ENCODE measurements at regions not wholly inside any gene's neighbourhood (a gene's known extent, or its start where the extent isn't known, plus 50 kb on each side); places are given as distances from the start of the nearest gene placed in this dataset.
A peak's percentile ranks its signal among the peaks of the same experiment; 100 is the strongest.
"Not testable (repeated sequence)": the region's sequence is repeated elsewhere in the genome, so short reads cannot be mapped to it uniquely, and the experiment has no call there.

DNA sequence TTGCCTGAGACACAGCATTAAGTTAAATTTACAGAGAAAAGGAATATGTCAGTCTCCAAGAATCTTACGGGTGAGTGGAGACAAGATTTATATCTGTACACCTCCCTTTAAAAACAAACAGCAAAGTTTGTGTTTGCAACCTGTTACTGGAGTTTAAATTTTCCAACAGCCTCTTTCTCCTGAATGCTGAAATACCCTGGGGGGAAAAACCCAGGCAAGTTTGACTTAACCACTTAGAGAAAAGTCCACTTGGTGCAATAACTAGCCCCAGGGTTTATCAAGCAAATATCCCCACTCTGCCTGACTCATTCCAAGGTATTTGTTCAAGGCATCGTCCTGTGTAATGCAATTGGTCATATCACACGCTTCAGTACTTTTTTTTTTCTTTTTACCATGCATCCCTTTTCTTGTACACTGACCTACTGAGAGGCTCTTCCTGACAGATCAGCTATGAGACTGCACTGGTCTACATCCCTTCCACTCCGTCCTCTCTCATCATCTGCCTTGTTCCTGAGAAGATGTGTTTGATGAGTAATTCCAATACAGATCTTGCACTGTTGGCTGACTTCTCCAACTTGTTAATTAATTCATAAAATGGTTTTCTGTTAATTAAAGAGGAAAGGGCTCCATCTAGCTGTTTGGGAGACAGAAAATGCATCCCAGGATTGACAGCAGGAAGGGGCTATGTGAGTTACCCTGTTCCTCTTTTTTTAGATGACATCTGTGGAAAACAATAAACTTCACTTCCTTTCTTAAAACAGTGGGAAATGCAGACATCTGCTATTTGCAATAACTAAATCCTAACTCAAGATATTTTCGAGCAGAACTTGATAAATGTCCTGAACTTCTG lies 212.5 kb upstream of the IRS2 start:
- WGBS (ENCODE audit: insufficient coverage): 60% methylated on average over 1 of the region's 5 CpGs
- peak; percentile 65 for DNase-seq
- no peaks in the 10 kb centered on the region for H3K36me3 ChIP-seq (ENCODE audit: control insufficient read depth, insufficient read depth, low read length)

DNA sequence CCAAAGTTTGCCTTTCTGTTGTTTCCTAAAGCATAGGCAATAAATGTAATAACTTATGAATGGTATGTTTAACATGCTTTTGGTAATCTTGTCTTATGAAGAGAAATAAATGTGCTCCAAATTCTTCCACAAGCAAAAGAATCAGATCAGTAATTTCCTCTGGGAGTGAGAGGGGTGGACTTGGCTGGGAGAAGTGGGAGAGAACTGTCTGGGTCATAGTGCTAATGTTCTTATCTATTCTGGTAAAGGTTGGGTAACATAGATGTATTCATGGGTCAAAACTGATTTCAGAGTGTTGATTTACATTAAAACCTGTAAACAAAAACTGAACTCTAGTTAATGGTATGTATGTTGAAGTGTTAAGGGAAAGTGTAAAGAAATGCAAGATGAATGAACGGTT lies 211.7 kb upstream of the IRS2 start:
- no peaks in the 10 kb centered on the region for H3K27me3 ChIP-seq (ENCODE audit: control insufficient read depth, insufficient read depth, low read length)
- H3K4me3 ChIP-seq (ENCODE audit: low read length): no peak overlapping the region
- DNase-seq: no peak
- no peak overlapping the region for H3K27ac ChIP-seq (ENCODE audit: low read length)
- no CpG with 5 or more reads among the region's 1 CpG for WGBS (ENCODE audit: insufficient coverage)
- H3K36me3 ChIP-seq (ENCODE audit: control insufficient read depth, insufficient read depth, low read length): no peaks in the 10 kb centered on the region
- no peaks in the 10 kb centered on the region for H3K9me3 ChIP-seq (replicated peaks; ENCODE audit: control insufficient read depth, low read depth, low read length)
- peaks cover 7% of the 10 kb centered on the region for H3K4me1 ChIP-seq (ENCODE audit: control insufficient read depth, insufficient read depth, low read length)

More for the DNA sequence above, 212.5 kb upstream of the IRS2 start:
- Histone ChIP-seq H3K4me1 (ENCODE audit: control insufficient read depth, insufficient read depth, low read length) (peaks cover 7% of the 10 kb centered on the region), H3K27ac (ENCODE audit: low read length) (no peak overlapping the region), H3K9me3 (replicated peaks; ENCODE audit: control insufficient read depth, low read depth, low read length) (no peaks in the 10 kb centered on the region), H3K27me3 (ENCODE audit: control insufficient read depth, insufficient read depth, low read length) (no peaks in the 10 kb centered on the region), H3K4me3 (ENCODE audit: low read length) (no peak overlapping the region)

DNA sequence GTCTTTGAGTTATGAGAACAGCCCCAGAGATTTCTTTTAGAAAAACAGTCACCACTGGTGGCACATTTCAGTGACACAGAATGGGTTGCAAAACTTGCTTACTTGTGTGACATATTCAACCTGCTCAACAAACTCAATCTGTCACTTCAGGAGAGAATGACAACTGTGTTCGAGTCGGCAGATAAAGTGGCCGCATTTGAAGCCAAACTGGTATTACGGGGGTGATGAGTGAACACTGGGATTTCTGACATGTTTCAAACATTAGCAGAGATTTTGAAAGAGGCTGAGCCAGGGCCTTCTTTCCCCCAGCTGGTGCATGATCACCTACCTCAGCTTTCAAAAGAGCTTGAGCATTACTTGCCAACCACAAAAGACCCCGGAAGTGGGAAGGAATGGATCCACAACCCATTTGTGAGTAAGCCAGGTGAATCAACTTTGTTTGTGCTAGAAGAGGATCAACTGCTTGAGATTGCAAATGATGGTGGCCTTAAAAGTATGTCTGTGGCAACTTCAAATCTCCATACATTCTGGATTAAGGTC lies 210.7 kb upstream of the IRS2 start:
- H3K27ac ChIP-seq (ENCODE audit: low read length); H3K36me3 ChIP-seq (ENCODE audit: control insufficient read depth, insufficient read depth, low read length); H3K4me1 ChIP-seq (ENCODE audit: control insufficient read depth, insufficient read depth, low read length); H3K4me3 ChIP-seq (ENCODE audit: low read length); H3K27me3 ChIP-seq (ENCODE audit: control insufficient read depth, insufficient read depth, low read length); H3K9me3 ChIP-seq (replicated peaks; ENCODE audit: control insufficient read depth, low read depth, low read length); DNase-seq: not testable (repeated sequence)
- WGBS (ENCODE audit: insufficient coverage): 80% methylated on average over 3 of the region's 5 CpGs

DNA sequence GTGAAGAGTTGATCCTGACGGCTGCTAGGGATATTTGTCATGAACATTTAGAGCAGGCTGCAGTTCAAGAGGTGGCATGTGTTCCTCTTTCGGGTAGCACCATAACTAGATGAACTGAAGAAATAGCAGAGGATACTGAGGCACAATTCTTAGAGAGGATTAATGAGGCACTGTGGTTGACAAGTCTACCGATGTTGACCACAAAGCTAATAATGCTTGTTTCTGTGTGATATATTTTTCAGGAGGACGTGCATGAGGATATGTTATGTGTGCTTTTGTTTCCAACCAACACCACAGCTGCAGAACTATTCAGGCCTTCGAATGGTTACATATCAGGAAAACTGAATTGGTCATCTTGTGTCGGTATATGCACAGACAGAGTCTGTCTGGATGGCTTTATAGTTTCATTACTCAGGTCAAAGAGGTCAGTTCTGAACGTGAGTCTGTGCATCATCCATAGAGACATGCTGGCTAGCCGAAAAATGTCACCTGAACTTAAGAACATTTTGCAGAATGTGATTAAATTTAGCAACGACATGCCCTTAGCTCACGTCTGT lies 210.1 kb upstream of the IRS2 start:
- no peak for DNase-seq
- 85% methylated on average over 5 of the region's 10 CpGs for WGBS (ENCODE audit: insufficient coverage)
- Histone ChIP-seq H3K4me1 (ENCODE audit: control insufficient read depth, insufficient read depth, low read length) (peaks cover 7% of the 10 kb centered on the region), H3K36me3 (ENCODE audit: control insufficient read depth, insufficient read depth, low read length) (no peaks in the 10 kb centered on the region), H3K9me3 (replicated peaks; ENCODE audit: control insufficient read depth, low read depth, low read length) (no peaks in the 10 kb centered on the region), H3K4me3 (ENCODE audit: low read length) (no peak overlapping the region), H3K27ac (ENCODE audit: low read length) (no peak overlapping the region), H3K27me3 (ENCODE audit: control insufficient read depth, insufficient read depth, low read length) (no peaks in the 10 kb centered on the region)

DNA sequence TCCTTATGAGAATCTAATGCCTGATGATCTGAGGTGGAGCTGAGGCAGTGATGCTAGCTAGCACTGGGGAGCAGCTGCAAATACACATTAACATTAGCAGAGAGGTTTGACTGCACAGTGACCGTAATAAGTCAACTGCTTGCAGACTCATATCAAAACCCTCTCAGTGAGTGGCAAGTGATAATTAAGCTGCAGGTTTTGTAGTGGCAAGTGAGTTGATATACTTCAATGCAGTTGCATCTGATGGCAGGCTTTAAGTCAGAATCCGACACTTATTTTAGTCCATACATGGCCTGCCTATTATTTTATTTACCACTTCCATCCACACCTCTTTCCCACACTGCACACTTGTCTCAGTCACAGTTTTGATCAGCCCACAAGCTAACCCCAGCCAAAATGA lies 209.2 kb upstream of the IRS2 start:
- Histone ChIP-seq H3K9me3 (replicated peaks; ENCODE audit: control insufficient read depth, low read depth, low read length) (no peaks in the 10 kb centered on the region), H3K27ac (ENCODE audit: low read length) (no peak overlapping the region), H3K4me1 (ENCODE audit: control insufficient read depth, insufficient read depth, low read length) (peaks cover 7% of the 10 kb centered on the region), H3K36me3 (ENCODE audit: control insufficient read depth, insufficient read depth, low read length) (no peaks in the 10 kb centered on the region), H3K27me3 (ENCODE audit: control insufficient read depth, insufficient read depth, low read length) (no peaks in the 10 kb centered on the region), H3K4me3 (ENCODE audit: low read length) (no peak overlapping the region)
- no peak for DNase-seq
- WGBS (ENCODE audit: insufficient coverage): 75% methylated on average over 1 of the region's 2 CpGs

DNA sequence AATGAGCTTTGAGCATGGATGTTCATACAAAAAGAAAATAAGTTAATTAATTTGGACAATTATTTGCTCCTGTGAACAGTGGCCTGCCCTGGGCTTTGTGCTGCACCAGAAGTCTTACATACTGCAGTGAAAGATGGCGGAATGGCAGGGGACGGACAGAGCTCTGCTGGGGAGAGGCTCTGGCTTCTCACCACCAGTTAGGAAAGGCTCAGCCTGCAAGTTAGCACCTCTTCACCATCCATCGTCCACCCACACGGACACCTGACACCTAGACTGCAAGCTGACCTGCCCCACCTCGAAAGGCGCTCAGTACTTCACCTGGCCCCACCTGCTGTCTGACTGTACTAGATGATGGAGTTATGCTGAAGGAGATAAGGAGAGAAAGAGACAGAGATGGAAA lies 203.9 kb upstream of the IRS2 start:
- Histone ChIP-seq H3K27ac (ENCODE audit: low read length) (no peak overlapping the region), H3K4me1 (ENCODE audit: control insufficient read depth, insufficient read depth, low read length) (no peaks in the 10 kb centered on the region), H3K4me3 (ENCODE audit: low read length) (no peak overlapping the region), H3K36me3 (ENCODE audit: control insufficient read depth, insufficient read depth, low read length) (no peaks in the 10 kb centered on the region), H3K9me3 (replicated peaks; ENCODE audit: control insufficient read depth, low read depth, low read length) (no peaks in the 10 kb centered on the region), H3K27me3 (ENCODE audit: control insufficient read depth, insufficient read depth, low read length) (peaks cover 2% of the 10 kb centered on the region)
- no peak for DNase-seq
- 96% methylated on average over 4 of the region's 6 CpGs for WGBS (ENCODE audit: insufficient coverage)

DNA sequence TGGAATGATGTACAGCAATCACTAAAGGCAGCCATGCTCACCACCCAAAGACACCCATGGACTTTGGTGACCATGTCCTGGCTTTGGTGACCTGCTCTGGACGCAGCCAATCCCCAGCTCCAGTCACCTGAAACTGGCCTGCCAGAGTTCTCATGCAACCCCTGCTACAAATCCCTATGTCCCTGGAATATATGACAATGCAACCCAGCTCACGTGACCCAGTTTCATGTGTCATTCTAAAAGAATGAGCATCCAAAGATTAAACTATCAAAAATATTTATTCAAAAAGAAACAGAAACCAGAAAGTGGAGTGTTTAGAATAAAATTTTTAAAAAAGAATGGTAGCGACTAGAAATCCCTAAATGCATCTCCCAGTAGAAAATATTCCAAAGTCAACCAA lies 203.3 kb upstream of the IRS2 start:
- DNase-seq: no peak
- 93% methylated on average over 1 of the region's 3 CpGs for WGBS (ENCODE audit: insufficient coverage)
- Histone ChIP-seq H3K9me3 (replicated peaks; ENCODE audit: control insufficient read depth, low read depth, low read length) (no peaks in the 10 kb centered on the region), H3K4me3 (ENCODE audit: low read length) (no peak overlapping the region), H3K36me3 (ENCODE audit: control insufficient read depth, insufficient read depth, low read length) (no peaks in the 10 kb centered on the region), H3K27ac (ENCODE audit: low read length) (no peak overlapping the region), H3K27me3 (ENCODE audit: control insufficient read depth, insufficient read depth, low read length) (peaks cover 2% of the 10 kb centered on the region), H3K4me1 (ENCODE audit: control insufficient read depth, insufficient read depth, low read length) (no peaks in the 10 kb centered on the region)

DNA sequence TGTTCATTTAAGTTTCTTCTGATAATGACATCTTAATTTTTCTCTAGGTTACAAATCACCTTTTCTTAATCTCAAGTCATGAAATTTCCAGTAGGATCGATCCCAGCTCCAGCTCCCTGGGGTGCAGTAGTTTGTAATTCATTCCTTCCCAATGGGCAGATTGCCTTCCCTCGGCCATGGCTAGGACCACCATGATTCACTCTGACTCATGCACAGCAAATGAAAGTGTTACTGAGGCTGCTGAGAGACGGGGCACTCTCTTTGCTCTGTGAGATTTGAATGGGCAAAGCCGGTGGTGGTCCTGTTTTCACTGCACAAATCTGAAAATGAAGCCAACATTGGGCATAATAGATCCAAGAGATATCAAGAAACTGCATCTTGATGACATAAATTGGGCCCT lies 202.8 kb upstream of the IRS2 start:
- no peak overlapping the region for H3K4me3 ChIP-seq (ENCODE audit: low read length)
- DNase-seq: no peak
- 76% methylated on average over 2 of the region's 4 CpGs for WGBS (ENCODE audit: insufficient coverage)

DNA sequence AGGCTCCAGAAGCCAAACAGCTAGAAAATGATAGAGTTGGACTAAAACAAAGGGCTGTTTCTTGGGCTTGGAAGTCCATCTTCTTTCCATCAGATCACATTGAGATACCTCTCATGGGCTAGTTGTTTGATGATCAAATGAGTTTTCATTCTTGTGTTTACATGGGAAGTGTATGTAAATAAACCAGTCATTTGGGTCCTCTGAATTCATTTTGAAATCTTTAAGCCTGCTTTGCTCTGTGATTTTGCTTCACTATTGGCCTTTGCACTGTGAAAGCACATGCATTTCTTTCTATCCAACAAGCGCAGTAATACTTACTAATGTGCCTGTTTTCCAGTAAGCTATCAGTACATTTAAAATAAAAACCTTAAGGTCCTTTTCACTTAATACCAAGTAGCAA lies 200.5 kb upstream of the IRS2 start:
- no peak for DNase-seq
- no peak overlapping the region for H3K4me3 ChIP-seq (ENCODE audit: low read length)
- 100% methylated on average over 1 of the region's 1 CpG for WGBS (ENCODE audit: insufficient coverage)
- H3K27me3 ChIP-seq (ENCODE audit: control insufficient read depth, insufficient read depth, low read length): peaks cover 2% of the 10 kb centered on the region
- no peaks in the 10 kb centered on the region for H3K36me3 ChIP-seq (ENCODE audit: control insufficient read depth, insufficient read depth, low read length)
- no peaks in the 10 kb centered on the region for H3K9me3 ChIP-seq (replicated peaks; ENCODE audit: control insufficient read depth, low read depth, low read length)
- H3K27ac ChIP-seq (ENCODE audit: low read length): no peak overlapping the region
- no peaks in the 10 kb centered on the region for H3K4me1 ChIP-seq (ENCODE audit: control insufficient read depth, insufficient read depth, low read length)

More for the DNA sequence above, 202.8 kb upstream of the IRS2 start:
- Histone ChIP-seq H3K36me3 (ENCODE audit: control insufficient read depth, insufficient read depth, low read length) (no peaks in the 10 kb centered on the region), H3K27ac (ENCODE audit: low read length) (no peak overlapping the region), H3K4me1 (ENCODE audit: control insufficient read depth, insufficient read depth, low read length) (no peaks in the 10 kb centered on the region), H3K27me3 (ENCODE audit: control insufficient read depth, insufficient read depth, low read length) (peaks cover 2% of the 10 kb centered on the region), H3K9me3 (replicated peaks; ENCODE audit: control insufficient read depth, low read depth, low read length) (no peaks in the 10 kb centered on the region)

DNA sequence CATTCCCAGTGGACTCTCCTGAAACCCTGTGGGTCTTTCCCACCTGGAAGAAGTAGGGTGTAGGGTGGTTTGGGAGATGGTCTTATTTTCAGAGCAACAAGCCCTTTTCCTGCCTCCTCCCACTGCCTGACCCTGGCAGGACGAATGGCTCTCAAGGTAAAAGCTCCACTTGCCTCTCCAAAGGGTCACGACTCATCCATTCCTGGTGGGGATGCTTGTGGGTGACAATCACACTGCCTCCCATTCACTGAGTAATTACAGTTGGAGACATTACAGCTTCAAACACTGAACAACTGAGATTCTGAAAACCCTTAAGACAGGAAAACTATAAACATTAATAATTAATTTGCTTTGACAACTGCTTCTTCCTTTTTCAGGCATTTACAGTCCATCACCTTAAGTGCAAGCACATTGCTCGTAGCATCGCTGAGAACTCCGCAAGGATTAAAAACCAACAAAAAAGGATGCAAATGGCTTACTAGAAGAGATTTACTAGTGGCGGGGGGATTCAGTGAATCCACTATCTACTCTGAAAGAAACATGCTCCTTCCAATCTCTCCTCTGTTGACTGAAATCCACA lies 199.6 kb upstream of the IRS2 start:
- Histone ChIP-seq H3K27me3 (ENCODE audit: control insufficient read depth, insufficient read depth, low read length) (peaks cover 2% of the 10 kb centered on the region), H3K4me1 (ENCODE audit: control insufficient read depth, insufficient read depth, low read length) (no peaks in the 10 kb centered on the region), H3K36me3 (ENCODE audit: control insufficient read depth, insufficient read depth, low read length) (no peaks in the 10 kb centered on the region), H3K9me3 (replicated peaks; ENCODE audit: control insufficient read depth, low read depth, low read length) (no peaks in the 10 kb centered on the region), H3K4me3 (ENCODE audit: low read length) (no peak overlapping the region), H3K27ac (ENCODE audit: low read length) (no peak overlapping the region)
- 79% methylated on average over 2 of the region's 6 CpGs for WGBS (ENCODE audit: insufficient coverage)
- no peak for DNase-seq

Measured in muscle of leg (tissue), 3 donors.